IMR-90 (cell line): ENCODE measurements at regions not wholly inside any gene's neighbourhood (a gene's known extent, or its start where the extent isn't known, plus 50 kb on each side); places are given as distances from the start of the nearest gene placed in this dataset.

Experiments
- ATAC-seq: fragments of 200-7000 bp; cut with Tn5 transposase; 2 replicates; pipeline ENCODE4 v1.9.1; 2020; ENCODE audit warnings: low read depth, mild to moderate bottlenecking, moderate library complexity
- BruUV-seq: library from RNA; stranded (reverse); fragments of 400-500 nt; replicated peaks from 2 replicates; lab custom pipeline; 2021; lab: Mats Ljungman, UMichigan
- CTCF ChIA-PET: fragments of 300-600 bp; formaldehyde crosslinking; extraction: SDS; loops from one replicate; lab custom pipeline; 2021; ENCODE audit warnings: antibody characterized with exemption; lab: Yijun Ruan, JAX
- POLR2A ChIA-PET: fragments of 300-600 bp; sonication (Branson Sonifier 250); formaldehyde crosslinking; loops from one replicate; lab custom pipeline; 2022; ENCODE audit warnings: antibody characterized with exemption; ENCODE audit not compliant: unreplicated experiment; lab: Charles Lee
- DNase-seq: peaks from one replicate; pipeline ENCODE4 v3.0.0; 2013
- H2AFZ ChIP-seq: replicated peaks from 2 replicates; pipeline ENCODE3; 2013; ENCODE audit warnings: low read length, mild to moderate bottlenecking; ENCODE audit not compliant: poor library complexity
- H2AK5ac ChIP-seq: 2 replicates; pipeline ENCODE4 v1.6.1; 2013; ENCODE audit warnings: low read depth, low read length, inconsistent platforms
- H2AK9ac ChIP-seq: replicated peaks from 2 replicates; pipeline ENCODE3; 2013; ENCODE audit warnings: mild to moderate bottlenecking, low read depth, low read length, moderate library complexity; ENCODE audit not compliant: poor library complexity
- H2BK120ac ChIP-seq: 2 replicates; pipeline ENCODE4 v1.6.1; 2013; ENCODE audit warnings: low read depth, low read length, inconsistent platforms
- H2BK15ac ChIP-seq: 3 replicates; pipeline ENCODE4 v1.6.1; 2013; ENCODE audit warnings: low read depth, low read length, inconsistent platforms
- H2BK20ac ChIP-seq: 2 replicates; pipeline ENCODE4 v1.6.1; 2013; ENCODE audit warnings: low read depth, mild to moderate bottlenecking, inconsistent platforms, low read length, moderate library complexity
- H2BK5ac ChIP-seq: 2 replicates; pipeline ENCODE4 v1.6.1; 2013; ENCODE audit warnings: mild to moderate bottlenecking, low read depth, low read length, inconsistent platforms; ENCODE audit not compliant: poor library complexity, severe bottlenecking
- H3K14ac ChIP-seq: replicated peaks from 2 replicates; pipeline ENCODE4 v1.6.1; 2013; ENCODE audit warnings: low read depth, low read length, inconsistent platforms
- H3K18ac ChIP-seq: 2 replicates; pipeline ENCODE4 v1.6.1; 2013; ENCODE audit warnings: low read depth, low read length, control low read depth
- H3K23ac ChIP-seq: 2 replicates; pipeline ENCODE4 v1.6.1; 2013; ENCODE audit warnings: low read depth, low read length, inconsistent platforms
- H3K27ac ChIP-seq: 2 replicates; pipeline ENCODE4 v1.5.1; 2013; ENCODE audit warnings: mild to moderate bottlenecking, control low read depth, low read length; ENCODE audit not compliant: insufficient read depth
- H3K27me3 ChIP-seq: 2 replicates; pipeline ENCODE4 v1.6.1; 2013; ENCODE audit warnings: low read length; ENCODE audit not compliant: control insufficient read depth, insufficient read depth
- H3K36me3 ChIP-seq: 2 replicates; pipeline ENCODE4 v1.6.1; 2013; ENCODE audit warnings: low read length, mixed read lengths; ENCODE audit not compliant: control insufficient read depth, insufficient read depth
- H3K4ac ChIP-seq: 2 replicates; pipeline ENCODE4 v1.6.1; 2013; ENCODE audit warnings: low read depth, low read length, inconsistent platforms
- H3K4me1 ChIP-seq: 2 replicates; pipeline ENCODE4 v1.6.1; 2013; ENCODE audit warnings: low read length, mixed read lengths; ENCODE audit not compliant: control insufficient read depth, insufficient read depth
- H3K4me2 ChIP-seq: 2 replicates; pipeline ENCODE4 v1.6.1; 2013; ENCODE audit warnings: low read depth, mild to moderate bottlenecking, control low read depth, low read length, moderate library complexity
- H3K4me3 ChIP-seq: 2 replicates; pipeline ENCODE4 v1.5.1; 2013; ENCODE audit warnings: low read depth, mild to moderate bottlenecking, control low read depth, low read length, moderate library complexity; ENCODE audit not compliant: insufficient read depth
- H3K56ac ChIP-seq: 2 replicates; pipeline ENCODE4 v1.6.1; 2013; ENCODE audit warnings: low read length, inconsistent platforms; ENCODE audit not compliant: insufficient read depth; ENCODE audit errors: extremely low read depth
- H3K79me1 ChIP-seq, 2 experiments: 2 replicates each; pipeline ENCODE4 v1.6.1; 2013; ENCODE audit warnings: low read length in 2 of 2, inconsistent platforms in 1 of 2, low read depth in 1 of 2
- H3K9ac ChIP-seq: 2 replicates; pipeline ENCODE4 v1.6.1; 2013; ENCODE audit warnings: low read depth, low read length, control low read depth
- H3K9me1 ChIP-seq: 2 replicates; pipeline ENCODE4 v1.6.1; 2013; ENCODE audit warnings: low read length, inconsistent platforms; ENCODE audit not compliant: insufficient read depth
- H3K9me3 ChIP-seq: 2 replicates; pipeline ENCODE4 v1.6.1; 2013; ENCODE audit warnings: low read length; ENCODE audit not compliant: control insufficient read depth, insufficient read depth
- H4K20me1 ChIP-seq: 2 replicates; pipeline ENCODE4 v1.6.1; 2013; ENCODE audit warnings: low read length, inconsistent platforms; ENCODE audit not compliant: insufficient read depth
- H4K5ac ChIP-seq: 2 replicates; pipeline ENCODE4 v1.6.1; 2013; ENCODE audit warnings: mild to moderate bottlenecking, low read depth, low read length, control low read depth
- H4K8ac ChIP-seq, 2 experiments: 2 replicates each; pipeline ENCODE4 v1.6.1; 2013; ENCODE audit warnings: low read depth in 2 of 2, low read length in 2 of 2, control low read depth in 1 of 2, inconsistent platforms in 1 of 2
- H4K91ac ChIP-seq: 2 replicates; pipeline ENCODE4 v1.6.1; 2013; ENCODE audit warnings: low read depth, low read length, inconsistent platforms; ENCODE audit not compliant: insufficient read depth
- BHLHE40 ChIP-seq: fragments of 150-350 bp; IDR thresholded peaks from 2 replicates; pipeline ENCODE4 v1.6.1; 2016; ENCODE audit warnings: mild to moderate bottlenecking, low read depth, low read length
- CEBPB ChIP-seq: IDR thresholded peaks from 2 replicates; pipeline ENCODE4 v1.6.1; 2012; ENCODE audit warnings: low read depth, low read length, improper control_type of control experiment
- FOS ChIP-seq: fragments of 150-350 bp; IDR thresholded peaks from 2 replicates; pipeline ENCODE4 v1.6.1; 2016; ENCODE audit warnings: low read depth, low read length
- MAFK ChIP-seq: IDR thresholded peaks from 2 replicates; pipeline ENCODE4 v1.6.1; 2012; ENCODE audit warnings: low read depth, low read length, improper control_type of control experiment
- NFE2L2 ChIP-seq: fragments of 150-350 bp; IDR thresholded peaks from 2 replicates; pipeline ENCODE4 v1.6.1; 2016; ENCODE audit warnings: low read depth, mild to moderate bottlenecking, low read length
- RCOR1 ChIP-seq: IDR thresholded peaks from 2 replicates; pipeline ENCODE4 v1.6.1; 2012; ENCODE audit warnings: mild to moderate bottlenecking, low read length, improper control_type of control experiment; ENCODE audit not compliant: insufficient replicate concordance
- USF2 ChIP-seq: fragments of 150-350 bp; IDR thresholded peaks from 2 replicates; pipeline ENCODE4 v1.6.1; 2017; ENCODE audit warnings: mild to moderate bottlenecking, antibody characterized with exemption, low read length, low read depth
- WGBS, 2 experiments: methylation state at CpG; one replicate each; pipeline versions ENCODE4 v1.1.5 to v1.1.7; 2013; ENCODE audit warnings: missing lambda C conversion rate in 2 of 2; ENCODE audit not compliant: insufficient read length in 1 of 2; ENCODE audit errors: extremely low coverage in 2 of 2; 5-methylcytosine and 5-hydroxymethylcytosine counted together
- dilution Hi-C: fragments of 300-500 bp; cut with HindIII; formaldehyde crosslinking; loops from one replicate; pipeline ENCODE4 v1.14.3; 2018; ENCODE audit warnings: low sequenced_read_pairs; ENCODE audit not compliant: unreplicated experiment
- in situ Hi-C: fragments of 300-500 bp; cut with MboI; formaldehyde crosslinking; loops from 3 replicates; pipeline ENCODE4 v1.14.3; 2019; ENCODE audit warnings: low sequenced_read_pairs, inconsistent platforms, mixed read lengths
- intact Hi-C: fragments of 100-400 bp; cut with micrococcal nuclease; formaldehyde crosslinking; loops from 2 replicates; pipeline ENCODE4 v1.10.0; 2022

GRCh38 chr1:188706742-188707141 is 1770.9 kb downstream of the BRINP3 start:
- no peak overlapping the region for H3K4me3 ChIP-seq
- H2AK9ac ChIP-seq, result no peak overlapping the region
- H2AK5ac ChIP-seq, result no peak overlapping the region
- H3K56ac ChIP-seq, result no peak overlapping the region
- dilution Hi-C loops (no loop called here), intact Hi-C loops (no loop called here), in situ Hi-C loops (no loop called here)
- ChIA-PET POLR2A (no interaction called here), CTCF (no interaction called here)
- H3K9me1 ChIP-seq, result no peaks in the 10 kb centered on the region
- peak; percentile 40; the same call in 1 of the 2 replicates for TF ChIP-seq BHLHE40
- TF ChIP-seq NFE2L2, result peak; percentile 87
- TF ChIP-seq MAFK, result peak; percentile 35; the same call in 1 of the 2 replicates
- TF ChIP-seq RCOR1, result no peak
- peak; percentile 42; the same call in 1 of the 2 replicates for TF ChIP-seq CEBPB
- peak; percentile 84 for TF ChIP-seq FOS
- no peak for TF ChIP-seq USF2
- H2BK5ac ChIP-seq, result no peak overlapping the region
- H3K4me2 ChIP-seq, result no peak overlapping the region
- H3K27me3 ChIP-seq, result no peaks in the 10 kb centered on the region
- no peaks in the 10 kb centered on the region for H4K20me1 ChIP-seq
- H4K91ac ChIP-seq, result no peak overlapping the region
- H2BK120ac ChIP-seq, result no peak overlapping the region
- H4K8ac ChIP-seq, result no peak overlapping the region
- no TSS peak for BruUV-seq
- H3K18ac ChIP-seq, result no peak overlapping the region
- no peak overlapping the region for H3K27ac ChIP-seq
- no peaks in the 10 kb centered on the region for H3K79me1 ChIP-seq
- H3K23ac ChIP-seq, result no peak overlapping the region
- no peak overlapping the region for H3K9ac ChIP-seq
- DNase-seq, result peak; percentile 89
- H3K14ac ChIP-seq, result no peak overlapping the region
- H3K9me3 ChIP-seq, result no peaks in the 10 kb centered on the region
- H3K4me1 ChIP-seq, result no peaks in the 10 kb centered on the region
- peak; percentile 46; the same call in 1 of the 2 replicates for ATAC-seq
- no peak overlapping the region for H2BK20ac ChIP-seq
- H3K36me3 ChIP-seq, result no peaks in the 10 kb centered on the region
- H3K4ac ChIP-seq, result no peak overlapping the region
- no peak overlapping the region for H2AFZ ChIP-seq
- WGBS, 2 experiments, result no CpG with 5 or more reads among the region's 4 CpGs
- H4K5ac ChIP-seq, result no peak overlapping the region
- no peak overlapping the region for H2BK15ac ChIP-seq
